ENCODE measurements at regions not wholly inside any gene's neighbourhood (a gene's known extent, or its start where the extent isn't known, plus 50 kb on each side); places are given as distances from the start of the nearest gene placed in this dataset.

DNA sequence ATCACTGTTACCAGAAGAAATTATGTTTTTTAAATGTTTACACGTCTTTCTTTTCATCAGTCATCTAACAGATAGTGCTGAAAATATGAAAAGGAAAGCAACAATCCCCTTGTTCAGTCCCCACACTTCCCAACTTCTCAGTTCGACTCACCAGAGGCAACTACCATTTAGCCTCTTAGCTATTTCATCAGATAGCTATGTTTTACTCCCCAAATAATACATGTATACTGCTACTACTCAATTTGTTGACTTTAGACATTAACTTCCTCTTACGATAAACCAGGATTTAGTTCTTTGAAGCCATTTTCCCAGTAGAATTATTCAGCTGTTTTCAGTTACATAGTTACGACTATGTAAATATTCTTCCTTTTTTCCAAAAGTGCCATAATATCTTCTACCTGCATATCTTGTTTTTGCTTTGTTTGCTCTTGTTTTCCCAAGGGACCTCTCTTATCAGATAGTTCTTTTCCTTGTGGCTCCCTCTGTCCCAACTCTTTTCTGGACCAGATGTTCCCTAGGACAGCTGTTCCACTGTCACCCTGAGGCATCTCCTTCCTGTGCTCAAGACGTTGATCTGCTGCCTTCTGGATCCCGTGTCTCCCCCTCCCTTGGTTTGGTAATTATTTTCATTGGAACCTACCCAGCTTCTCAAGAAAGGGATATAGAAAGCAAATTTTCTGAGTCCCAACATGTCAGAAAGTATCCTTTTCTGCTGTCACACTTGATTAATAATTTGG, 289.3 kb upstream of the TANK start:
- H3K27ac Mint-ChIP-seq (ENCODE audit: low read depth) = no peak overlapping the region
- no peak overlapping the region for H3K4me3 Mint-ChIP-seq
- peaks cover 3% of the 10 kb centered on the region for H3K27me3 Mint-ChIP-seq
- ATAC-seq (replicated peaks; ENCODE audit: extremely low read depth, poor library complexity, severe bottlenecking) (no peak), DNase-seq (ENCODE audit: low spot score in 2 of 2) (no peak)
- H3K4me1 Mint-ChIP-seq = no peaks in the 10 kb centered on the region
- peaks cover 3% of the 10 kb centered on the region for H3K36me3 Mint-ChIP-seq (ENCODE audit: insufficient read depth)
- no peaks in the 10 kb centered on the region for H3K9me3 Mint-ChIP-seq

DNA sequence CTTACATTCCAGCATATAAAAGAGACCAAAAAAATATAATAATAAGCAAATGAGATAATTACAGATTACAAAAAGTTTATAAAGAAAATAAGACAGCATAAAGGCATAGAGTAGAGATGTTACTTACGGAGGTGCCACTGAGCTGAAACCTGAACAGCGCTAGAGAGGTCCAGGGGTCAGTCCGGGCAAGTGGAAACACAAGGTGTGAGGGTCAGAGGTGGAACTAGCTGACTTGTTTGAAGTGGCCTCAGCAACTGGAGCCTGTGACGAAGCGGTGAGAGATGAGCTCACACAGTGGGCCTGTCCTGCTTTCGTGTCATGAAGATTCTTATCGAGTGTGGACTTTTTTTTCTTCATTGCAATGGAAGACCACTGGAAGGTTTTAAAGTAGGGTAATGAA, 288.3 kb upstream of the TANK start:
- Mint-ChIP-seq H3K27me3 (peaks cover 8% of the 10 kb centered on the region), H3K9me3 (no peaks in the 10 kb centered on the region), H3K36me3 (ENCODE audit: insufficient read depth) (peaks cover 3% of the 10 kb centered on the region), H3K4me3 (no peak overlapping the region), H3K27ac (ENCODE audit: low read depth) (no peak overlapping the region), H3K4me1 (no peaks in the 10 kb centered on the region)
- DNase-seq (ENCODE audit: low spot score in 2 of 2) = no peak
- no peak for ATAC-seq (replicated peaks; ENCODE audit: extremely low read depth, poor library complexity, severe bottlenecking)

DNA sequence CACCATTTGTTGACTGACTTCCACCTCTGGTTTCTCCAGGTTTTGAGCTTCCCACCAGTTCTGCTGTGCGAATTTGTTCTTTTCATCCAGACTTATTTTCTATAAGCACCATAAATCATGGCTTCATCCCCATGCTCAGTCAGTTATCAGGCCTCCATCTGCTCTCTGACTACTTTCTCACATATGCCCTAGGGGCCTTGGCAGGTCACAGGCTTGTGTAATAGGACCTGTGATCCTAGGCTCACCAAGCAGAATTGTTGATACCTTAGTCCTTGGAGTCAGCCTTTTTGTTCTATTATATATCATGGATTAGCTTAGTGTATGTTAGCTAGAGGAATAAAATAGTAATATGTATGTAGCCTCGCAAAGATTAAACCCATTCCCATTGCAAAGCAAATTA, 284.2 kb upstream of the TANK start:
- H3K27ac Mint-ChIP-seq (ENCODE audit: low read depth) = no peak overlapping the region
- no peak overlapping the region for H3K4me3 Mint-ChIP-seq
- ATAC-seq (replicated peaks; ENCODE audit: extremely low read depth, poor library complexity, severe bottlenecking) (no peak), DNase-seq (ENCODE audit: low spot score in 2 of 2) (no peak)
- no peaks in the 10 kb centered on the region for H3K9me3 Mint-ChIP-seq
- peaks cover 20% of the 10 kb centered on the region for H3K27me3 Mint-ChIP-seq
- no peaks in the 10 kb centered on the region for H3K4me1 Mint-ChIP-seq
- peaks cover 3% of the 10 kb centered on the region for H3K36me3 Mint-ChIP-seq (ENCODE audit: insufficient read depth)

DNA sequence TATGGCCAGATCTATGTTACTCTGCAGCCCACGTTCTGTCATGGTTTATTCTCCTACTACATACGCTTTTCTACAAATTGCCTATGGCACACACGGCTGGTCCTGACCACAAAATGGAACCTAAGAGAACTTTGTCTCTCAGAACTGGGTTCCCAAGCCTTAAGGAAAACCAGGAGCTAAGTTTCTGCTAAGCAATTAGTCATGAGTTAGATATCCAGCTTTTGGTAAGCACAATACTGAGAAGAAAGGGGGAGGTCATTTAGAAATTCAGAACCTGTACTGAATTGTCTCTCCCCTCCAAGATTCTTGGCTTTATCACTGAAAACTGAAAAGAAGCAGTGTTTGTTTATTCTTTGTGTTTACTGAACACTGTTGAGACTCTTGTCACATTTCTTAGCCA, 283.5 kb upstream of the TANK start:
- no peak for DNase-seq (ENCODE audit: low spot score in 2 of 2)

DNA sequence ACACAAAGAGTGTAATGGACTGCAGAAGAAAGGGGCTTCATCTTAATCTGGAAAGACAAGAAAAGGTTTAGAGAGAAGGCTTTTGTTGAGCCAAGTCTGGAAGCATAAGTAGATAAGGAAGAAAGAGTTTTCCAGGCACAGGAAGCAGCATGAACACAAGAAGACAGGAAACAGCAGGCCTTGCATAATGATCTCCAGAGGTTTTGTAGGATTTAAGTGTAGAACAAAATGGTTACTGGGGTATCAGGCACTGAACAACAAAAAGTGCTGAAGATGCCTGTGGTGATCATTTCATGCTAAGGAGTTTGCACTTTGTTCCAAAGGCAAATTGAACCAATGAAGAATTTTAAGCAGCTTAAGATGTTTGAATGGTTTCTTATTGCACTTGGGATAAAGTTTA, 281.6 kb upstream of the TANK start:
- DNase-seq (ENCODE audit: low spot score in 2 of 2) = no peak
- Mint-ChIP-seq H3K36me3 (ENCODE audit: insufficient read depth) (no peaks in the 10 kb centered on the region), H3K9me3 (no peaks in the 10 kb centered on the region), H3K4me3 (no peak overlapping the region), H3K27ac (ENCODE audit: low read depth) (no peak overlapping the region), H3K27me3 (peaks cover 37% of the 10 kb centered on the region), H3K4me1 (no peaks in the 10 kb centered on the region)
- no peak for ATAC-seq (replicated peaks; ENCODE audit: extremely low read depth, poor library complexity, severe bottlenecking)

More for the DNA sequence above, 283.5 kb upstream of the TANK start:
- Mint-ChIP-seq H3K4me1 (no peaks in the 10 kb centered on the region), H3K4me3 (no peak overlapping the region), H3K36me3 (ENCODE audit: insufficient read depth) (peaks cover 1% of the 10 kb centered on the region), H3K9me3 (no peaks in the 10 kb centered on the region), H3K27me3 (peaks cover 24% of the 10 kb centered on the region), H3K27ac (ENCODE audit: low read depth) (no peak overlapping the region)
- ATAC-seq (replicated peaks; ENCODE audit: extremely low read depth, poor library complexity, severe bottlenecking) = no peak

DNA sequence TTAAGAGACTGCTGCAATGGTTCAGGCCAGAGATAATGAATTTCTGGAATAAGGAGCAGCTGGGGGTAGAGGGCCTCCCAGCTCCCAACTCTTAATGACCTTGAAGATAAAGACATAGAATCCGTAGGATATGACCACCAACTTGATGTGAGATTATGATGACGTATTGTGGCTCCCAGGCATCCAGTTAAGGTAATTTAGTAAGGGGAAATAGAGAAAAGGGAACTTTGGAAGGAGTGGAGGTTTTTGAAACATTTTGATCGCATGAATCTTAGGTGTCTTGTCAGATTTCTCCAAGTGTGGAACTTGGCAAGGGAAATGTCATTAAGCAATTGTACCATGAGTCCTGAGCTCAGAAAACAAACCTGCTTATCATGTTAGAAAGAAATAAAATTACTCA, 277.3 kb upstream of the TANK start:
- H3K36me3 Mint-ChIP-seq (ENCODE audit: insufficient read depth) = no peaks in the 10 kb centered on the region
- no peaks in the 10 kb centered on the region for H3K9me3 Mint-ChIP-seq
- peaks cover 27% of the 10 kb centered on the region for H3K27me3 Mint-ChIP-seq
- no peak for ATAC-seq (replicated peaks; ENCODE audit: extremely low read depth, poor library complexity, severe bottlenecking)
- no peaks in the 10 kb centered on the region for H3K4me1 Mint-ChIP-seq
- DNase-seq (ENCODE audit: low spot score in 2 of 2) = no peak
- H3K27ac Mint-ChIP-seq (ENCODE audit: low read depth) = no peak overlapping the region
- H3K4me3 Mint-ChIP-seq = no peak overlapping the region

DNA sequence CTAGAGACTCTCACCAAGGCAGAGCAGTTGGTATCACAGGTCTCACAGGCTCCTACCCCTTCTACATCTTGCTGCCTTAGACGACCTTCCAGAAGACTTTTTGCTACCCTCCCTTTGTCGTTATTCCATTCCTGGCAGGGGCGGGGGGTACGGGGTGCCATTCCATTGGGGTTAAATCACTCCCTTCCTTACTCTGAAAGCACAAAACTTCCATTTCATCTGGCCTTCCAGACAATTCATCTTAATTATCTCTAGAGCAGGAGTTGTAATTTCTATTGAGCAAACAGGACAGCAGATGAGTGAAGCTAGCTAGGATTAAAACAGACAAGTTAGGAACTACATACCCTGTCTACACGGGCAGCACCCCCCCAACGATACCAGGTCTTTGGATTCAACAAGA, 276.2 kb upstream of the TANK start:
- Mint-ChIP-seq H3K36me3 (ENCODE audit: insufficient read depth) (no peaks in the 10 kb centered on the region), H3K4me3 (no peak overlapping the region), H3K9me3 (no peaks in the 10 kb centered on the region), H3K27me3 (peaks cover 17% of the 10 kb centered on the region), H3K4me1 (no peaks in the 10 kb centered on the region), H3K27ac (ENCODE audit: low read depth) (no peak overlapping the region)
- ATAC-seq (replicated peaks; ENCODE audit: extremely low read depth, poor library complexity, severe bottlenecking) = no peak
- no peak for DNase-seq (ENCODE audit: low spot score in 2 of 2)

DNA sequence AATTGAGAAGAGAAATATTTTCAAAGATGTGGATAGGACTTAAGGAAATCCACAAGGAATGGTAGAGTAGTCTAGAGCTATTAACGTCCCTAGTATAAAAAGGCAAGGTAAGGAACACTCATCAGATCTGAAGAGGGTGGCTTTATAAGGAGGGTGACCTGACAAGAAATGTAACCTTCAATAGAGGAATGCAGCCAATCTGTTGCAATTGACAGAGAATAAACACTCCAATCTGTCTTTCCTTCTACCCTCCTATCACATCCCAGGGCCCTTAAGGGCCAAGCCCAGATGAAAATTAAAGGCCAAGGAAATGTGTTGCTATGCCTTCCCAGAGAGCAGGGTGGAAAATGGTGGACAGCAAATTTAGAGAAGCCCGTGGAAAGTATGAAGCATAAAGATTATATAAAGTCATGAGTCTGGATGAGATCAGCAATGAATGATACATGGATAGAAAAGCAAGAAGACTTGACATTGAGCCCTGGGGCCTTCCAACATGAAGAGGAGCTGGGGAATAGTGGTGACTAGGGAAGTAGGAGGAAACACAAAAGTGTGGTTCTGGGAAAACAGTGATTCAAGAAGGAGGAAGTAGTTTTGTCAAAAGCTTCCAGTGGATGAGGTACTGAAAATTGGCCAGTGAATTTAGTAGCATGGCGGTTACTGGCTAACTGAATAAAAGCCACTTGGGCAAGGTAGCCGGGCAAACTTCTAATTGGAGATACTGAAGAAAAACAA, 270.6 kb upstream of the TANK start:
- no peak for ATAC-seq (replicated peaks; ENCODE audit: extremely low read depth, poor library complexity, severe bottlenecking)
- Mint-ChIP-seq H3K9me3 (no peaks in the 10 kb centered on the region), H3K27me3 (no peaks in the 10 kb centered on the region), H3K4me1 (no peaks in the 10 kb centered on the region), H3K27ac (ENCODE audit: low read depth) (no peak overlapping the region), H3K36me3 (ENCODE audit: insufficient read depth) (no peaks in the 10 kb centered on the region), H3K4me3 (no peak overlapping the region)
- DNase-seq (ENCODE audit: low spot score in 2 of 2) = no peak

DNA sequence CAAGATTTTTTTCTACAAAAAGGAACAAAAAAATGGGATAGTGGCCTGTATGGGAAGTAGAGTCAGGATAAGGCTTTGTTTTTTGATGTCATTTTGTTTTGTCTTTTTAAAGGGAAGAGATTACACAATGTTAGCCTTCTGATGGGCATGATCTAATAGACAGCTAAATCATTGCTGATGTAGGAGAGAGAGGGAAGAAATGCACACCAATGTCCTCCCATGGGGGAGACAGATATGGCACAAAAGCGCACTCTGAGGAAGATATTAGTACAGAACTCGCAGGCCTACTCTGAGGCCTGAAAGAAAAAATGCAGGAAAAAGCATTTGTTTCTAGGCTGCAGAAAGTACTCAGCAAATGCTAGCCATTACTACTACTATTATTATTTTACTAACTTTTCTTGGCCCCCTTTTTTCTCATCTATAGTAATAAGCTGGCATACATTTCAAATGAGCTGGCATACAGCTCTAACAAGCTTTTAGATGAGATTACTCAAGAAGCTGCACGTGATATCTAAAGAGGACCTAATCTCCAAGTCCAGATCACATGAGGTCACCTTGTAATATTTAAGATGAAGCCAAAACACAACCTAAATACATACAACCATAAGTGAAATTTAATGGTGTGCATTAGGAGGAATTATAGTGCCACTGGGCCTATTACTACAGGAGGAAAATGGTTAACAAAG, 269.4 kb upstream of the TANK start:
- DNase-seq (ENCODE audit: low spot score in 2 of 2) = no peak
- no peak overlapping the region for H3K4me3 Mint-ChIP-seq
- no peaks in the 10 kb centered on the region for H3K36me3 Mint-ChIP-seq (ENCODE audit: insufficient read depth)
- H3K27me3 Mint-ChIP-seq = no peaks in the 10 kb centered on the region
- no peaks in the 10 kb centered on the region for H3K9me3 Mint-ChIP-seq
- ATAC-seq (replicated peaks; ENCODE audit: extremely low read depth, poor library complexity, severe bottlenecking) = no peak
- no peaks in the 10 kb centered on the region for H3K4me1 Mint-ChIP-seq
- H3K27ac Mint-ChIP-seq (ENCODE audit: low read depth) = no peak overlapping the region

DNA sequence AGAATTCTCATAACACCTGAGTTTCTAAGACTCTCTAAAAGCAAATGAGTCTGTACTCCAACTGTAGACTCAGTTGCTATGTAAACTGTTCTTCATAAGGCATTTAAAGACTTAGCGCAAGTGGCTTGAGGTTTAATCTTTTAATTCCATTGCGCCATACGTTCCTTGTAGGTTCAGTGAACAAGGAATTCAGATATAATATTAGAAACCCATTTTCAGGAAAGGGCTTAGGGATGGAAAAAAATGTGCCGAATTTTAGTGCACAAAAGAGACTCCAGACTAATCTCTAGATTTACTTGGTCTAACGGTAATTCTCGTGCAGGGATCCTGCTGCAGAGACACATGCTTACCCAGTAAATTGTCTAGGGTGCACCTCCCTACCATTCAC, 268.9 kb upstream of the TANK start:
- no peaks in the 10 kb centered on the region for H3K27me3 Mint-ChIP-seq
- no peak overlapping the region for H3K27ac Mint-ChIP-seq (ENCODE audit: low read depth)
- no peak for DNase-seq (ENCODE audit: low spot score in 2 of 2)
- no peaks in the 10 kb centered on the region for H3K36me3 Mint-ChIP-seq (ENCODE audit: insufficient read depth)
- H3K9me3 Mint-ChIP-seq = no peaks in the 10 kb centered on the region
- no peaks in the 10 kb centered on the region for H3K4me1 Mint-ChIP-seq
- no peak for ATAC-seq (replicated peaks; ENCODE audit: extremely low read depth, poor library complexity, severe bottlenecking)
- H3K4me3 Mint-ChIP-seq = no peak overlapping the region

DNA sequence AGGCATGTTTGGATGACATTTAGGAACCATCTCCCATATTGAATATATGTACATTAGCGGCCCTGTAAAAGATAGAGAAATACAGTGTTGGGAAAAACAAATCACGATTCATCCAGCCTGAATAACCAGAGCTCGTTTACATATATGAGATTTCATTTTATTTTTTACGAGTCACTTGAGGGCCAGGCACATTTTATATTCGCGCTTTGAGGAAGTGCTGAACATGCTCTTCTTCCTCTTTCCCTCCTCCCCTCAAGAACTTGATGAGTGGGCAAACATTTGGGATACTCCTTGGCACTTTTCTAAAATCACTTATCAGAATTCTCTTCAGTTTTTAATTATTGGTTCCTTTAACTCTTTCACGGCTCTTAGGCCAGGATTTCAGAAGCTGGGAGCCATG, 268.0 kb upstream of the TANK start:
- no peaks in the 10 kb centered on the region for H3K36me3 Mint-ChIP-seq (ENCODE audit: insufficient read depth)

DNA sequence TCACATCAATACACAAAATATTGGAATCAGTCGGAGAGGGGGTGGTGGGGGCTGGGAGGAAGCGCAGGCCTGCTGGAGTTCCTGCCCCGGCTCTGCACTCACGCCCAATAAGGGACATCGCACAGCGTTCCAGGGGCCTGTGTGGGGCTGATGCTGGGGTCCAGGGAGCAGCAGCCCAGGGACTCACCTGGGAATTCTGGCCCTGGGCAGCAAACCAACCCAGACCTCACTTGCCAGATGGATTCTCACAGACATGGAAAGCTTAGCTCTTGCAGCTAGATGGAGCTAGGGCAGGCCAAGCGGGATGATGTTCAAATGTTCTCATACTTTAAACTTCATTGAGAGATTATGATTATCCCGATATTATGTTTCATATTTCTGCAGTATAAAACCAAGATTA, 266.6 kb upstream of the TANK start:
- H3K27ac Mint-ChIP-seq (ENCODE audit: low read depth) = no peak overlapping the region
- H3K4me1 Mint-ChIP-seq = no peaks in the 10 kb centered on the region
- no peaks in the 10 kb centered on the region for H3K9me3 Mint-ChIP-seq
- no peaks in the 10 kb centered on the region for H3K36me3 Mint-ChIP-seq (ENCODE audit: insufficient read depth)
- peaks cover 16% of the 10 kb centered on the region for H3K27me3 Mint-ChIP-seq
- DNase-seq (ENCODE audit: low spot score in 2 of 2) (no peak), ATAC-seq (replicated peaks; ENCODE audit: extremely low read depth, poor library complexity, severe bottlenecking) (no peak)
- H3K4me3 Mint-ChIP-seq = no peak overlapping the region

More for the DNA sequence above, 268.0 kb upstream of the TANK start:
- ATAC-seq (replicated peaks; ENCODE audit: extremely low read depth, poor library complexity, severe bottlenecking) (no peak), DNase-seq (ENCODE audit: low spot score in 2 of 2) (no peak)
- no peaks in the 10 kb centered on the region for H3K9me3 Mint-ChIP-seq
- H3K27me3 Mint-ChIP-seq = peaks cover 3% of the 10 kb centered on the region
- H3K4me1 Mint-ChIP-seq = no peaks in the 10 kb centered on the region
- no peak overlapping the region for H3K27ac Mint-ChIP-seq (ENCODE audit: low read depth)
- no peak overlapping the region for H3K4me3 Mint-ChIP-seq
